Neural cell (in vitro differentiated cells): ENCODE measurements at regions not wholly inside any gene's neighbourhood (a gene's known extent, or its start where the extent isn't known, plus 50 kb on each side); places are given as distances from the start of the nearest gene placed in this dataset.

Experiments
- H2AFZ ChIP-seq: fragments of 200-600, 300-800 bp; sonication (generic), shearing (Covaris generic); 2 replicates; pipeline ENCODE4 v1.6.0; 2014; ENCODE audit warnings: low read depth, mild to moderate bottlenecking, antibody characterized with exemption, low read length, moderate library complexity
- H3F3A ChIP-seq: fragments of 200-600 bp; shearing (Covaris generic); 2 replicates; pipeline ENCODE4 v1.6.1; 2016; ENCODE audit warnings: mild to moderate bottlenecking, moderate library complexity, mixed read lengths, antibody characterized with exemption, low read length; ENCODE audit not compliant: insufficient read depth, poor library complexity, severe bottlenecking
- H3K27ac ChIP-seq: fragments of 200-600, 300-800 bp; sonication (generic), shearing (Covaris generic); 2 replicates; pipeline ENCODE4 v1.5.1; 2014; ENCODE audit warnings: mild to moderate bottlenecking, low read length, moderate library complexity
- H3K27me3 ChIP-seq: fragments of 300-800, 200-600 bp; sonication (generic), shearing (Covaris generic); 2 replicates; pipeline ENCODE4 v1.6.0; 2014; ENCODE audit warnings: mild to moderate bottlenecking, low read depth, low read length, moderate library complexity; ENCODE audit not compliant: insufficient read depth
- H3K36me3 ChIP-seq: fragments of 300-800, 200-600 bp; sonication (generic), shearing (Covaris generic); 2 replicates; pipeline ENCODE4 v1.5.1; 2014; ENCODE audit warnings: mild to moderate bottlenecking, antibody characterized with exemption, low read length, moderate library complexity; ENCODE audit not compliant: insufficient read depth
- H3K4me2 ChIP-seq: fragments of 300-800, 200-600 bp; sonication (generic), shearing (Covaris generic); 2 replicates; pipeline ENCODE4 v1.6.0; 2014; ENCODE audit warnings: mild to moderate bottlenecking, low read length
- H3K4me3 ChIP-seq: fragments of 300-800, 200-600 bp; sonication (generic), shearing (Covaris generic); 2 replicates; pipeline ENCODE4 v1.5.1; 2014; ENCODE audit warnings: mild to moderate bottlenecking, low read length, moderate library complexity
- H3K79me2 ChIP-seq: fragments of 200-600 bp; shearing (Covaris generic); replicated peaks from 2 replicates; pipeline ENCODE4 v1.6.0; 2014; ENCODE audit warnings: mild to moderate bottlenecking, low read length, moderate library complexity; ENCODE audit not compliant: insufficient read depth
- H3K9ac ChIP-seq: fragments of 300-800, 200-600 bp; sonication (generic), shearing (Covaris generic); 2 replicates; pipeline ENCODE4 v1.6.1; 2016; ENCODE audit warnings: mild to moderate bottlenecking, low read length, mixed read lengths
- H3K9me2 ChIP-seq: fragments of 200-600 bp; shearing (Covaris generic); 2 replicates; pipeline ENCODE4 v1.6.1; 2016; ENCODE audit warnings: mild to moderate bottlenecking, low read length, mixed read lengths; ENCODE audit not compliant: insufficient read depth
- H3K9me3 ChIP-seq: fragments of 200-600, 300-800 bp; sonication (generic), shearing (Covaris generic); 2 replicates; pipeline ENCODE4 v1.6.1; 2016; ENCODE audit warnings: mild to moderate bottlenecking, mixed run types, low read length, moderate library complexity, mixed read lengths
- H4K20me1 ChIP-seq: fragments of 200-600 bp; shearing (Covaris generic); 2 replicates; pipeline ENCODE4 v1.6.1; 2016; ENCODE audit warnings: mild to moderate bottlenecking, mixed run types; ENCODE audit not compliant: insufficient read depth
- EP300 ChIP-seq: fragments of 450-650 bp; conservative IDR thresholded peaks from 2 replicates; pipeline ENCODE4 v1.6.1; 2014; ENCODE audit warnings: antibody characterized with exemption, mild to moderate bottlenecking, moderate library complexity; ENCODE audit not compliant: poor library complexity, severe bottlenecking
- EZH2 ChIP-seq: fragments of 200-600, 300-800 bp; shearing (Covaris generic), sonication (generic); IDR thresholded peaks from 2 replicates; pipeline ENCODE4 v1.6.1; 2014; ENCODE audit warnings: antibody characterized with exemption, low read length, borderline replicate concordance, mild to moderate bottlenecking; ENCODE audit not compliant: insufficient read depth, poor library complexity, severe bottlenecking
- MXI1 ChIP-seq: fragments of 450-650 bp; conservative IDR thresholded peaks from 2 replicates; pipeline ENCODE4 v1.6.1; 2014; ENCODE audit warnings: antibody characterized with exemption, mild to moderate bottlenecking; ENCODE audit not compliant: poor library complexity, severe bottlenecking
- POLR2AphosphoS5 ChIP-seq: IDR thresholded peaks from 2 replicates; pipeline ENCODE4 v1.6.1; 2012
- RAD21 ChIP-seq: fragments of 450-650 bp; conservative IDR thresholded peaks from 2 replicates; pipeline ENCODE4 v1.6.1; 2014; ENCODE audit warnings: antibody characterized with exemption, mild to moderate bottlenecking, moderate library complexity
- SMC3 ChIP-seq: fragments of 450-650 bp; conservative IDR thresholded peaks from 2 replicates; pipeline ENCODE4 v1.6.1; 2014; ENCODE audit warnings: antibody characterized with exemption, mild to moderate bottlenecking, moderate library complexity; ENCODE audit not compliant: poor library complexity
- TAF1 ChIP-seq: IDR thresholded peaks from 2 replicates; pipeline ENCODE4 v1.6.1; 2012; ENCODE audit warnings: low read depth
- TF ChIP-seq, protein P1 (sequence below): fragments of 450-650 bp; IDR thresholded peaks from 2 replicates; pipeline ENCODE4 v1.5.1; 2014; ENCODE audit warnings: antibody characterized with exemption, mild to moderate bottlenecking, moderate library complexity; ENCODE audit not compliant: poor library complexity, severe bottlenecking
- TF ChIP-seq, protein P2 (sequence below): IDR thresholded peaks from 2 replicates; pipeline ENCODE4 v1.6.1; 2012; ENCODE audit warnings: borderline replicate concordance

DNA sequence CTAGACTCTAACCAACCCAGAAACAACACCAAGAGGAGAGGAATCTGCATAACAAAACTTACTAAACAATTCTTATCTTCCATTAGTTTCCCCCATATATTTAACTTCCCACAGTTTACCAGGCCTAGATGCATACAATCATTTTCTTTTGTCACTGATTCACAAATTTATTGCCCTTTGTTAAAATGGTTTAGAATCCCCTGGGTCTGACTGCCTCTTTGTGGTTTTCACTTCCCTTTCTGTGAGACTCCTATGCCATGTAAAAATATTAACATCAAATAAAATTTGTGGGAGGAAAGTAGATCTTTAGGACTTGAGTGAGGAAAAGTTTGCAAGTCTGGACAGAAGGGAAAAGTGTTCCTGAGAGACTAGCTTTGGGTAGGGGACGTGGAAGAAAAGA lies 393.8 kb upstream of the CNKSR2 start:
- Histone ChIP-seq H3K36me3 (no peaks in the 10 kb centered on the region), H2AFZ (no peak overlapping the region), H3K27ac (no peak overlapping the region), H4K20me1 (no peaks in the 10 kb centered on the region), H3K4me3 (no peak overlapping the region), H3K9me3 (no peaks in the 10 kb centered on the region), H3K9me2 (no peaks in the 10 kb centered on the region), H3K27me3 (no peaks in the 10 kb centered on the region), H3K4me2 (no peak overlapping the region), H3K9ac (no peak overlapping the region), H3F3A (no peaks in the 10 kb centered on the region), H3K79me2 (no peaks in the 10 kb centered on the region)
- TF ChIP-seq, protein P1, sequence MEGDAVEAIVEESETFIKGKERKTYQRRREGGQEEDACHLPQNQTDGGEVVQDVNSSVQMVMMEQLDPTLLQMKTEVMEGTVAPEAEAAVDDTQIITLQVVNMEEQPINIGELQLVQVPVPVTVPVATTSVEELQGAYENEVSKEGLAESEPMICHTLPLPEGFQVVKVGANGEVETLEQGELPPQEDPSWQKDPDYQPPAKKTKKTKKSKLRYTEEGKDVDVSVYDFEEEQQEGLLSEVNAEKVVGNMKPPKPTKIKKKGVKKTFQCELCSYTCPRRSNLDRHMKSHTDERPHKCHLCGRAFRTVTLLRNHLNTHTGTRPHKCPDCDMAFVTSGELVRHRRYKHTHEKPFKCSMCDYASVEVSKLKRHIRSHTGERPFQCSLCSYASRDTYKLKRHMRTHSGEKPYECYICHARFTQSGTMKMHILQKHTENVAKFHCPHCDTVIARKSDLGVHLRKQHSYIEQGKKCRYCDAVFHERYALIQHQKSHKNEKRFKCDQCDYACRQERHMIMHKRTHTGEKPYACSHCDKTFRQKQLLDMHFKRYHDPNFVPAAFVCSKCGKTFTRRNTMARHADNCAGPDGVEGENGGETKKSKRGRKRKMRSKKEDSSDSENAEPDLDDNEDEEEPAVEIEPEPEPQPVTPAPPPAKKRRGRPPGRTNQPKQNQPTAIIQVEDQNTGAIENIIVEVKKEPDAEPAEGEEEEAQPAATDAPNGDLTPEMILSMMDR, result no peak
- TF ChIP-seq MXI1 (no peak), TAF1 (no peak), EP300 (no peak), SMC3 (no peak), RAD21 (no peak), POLR2AphosphoS5 (no peak)
- TF ChIP-seq, protein P2, sequence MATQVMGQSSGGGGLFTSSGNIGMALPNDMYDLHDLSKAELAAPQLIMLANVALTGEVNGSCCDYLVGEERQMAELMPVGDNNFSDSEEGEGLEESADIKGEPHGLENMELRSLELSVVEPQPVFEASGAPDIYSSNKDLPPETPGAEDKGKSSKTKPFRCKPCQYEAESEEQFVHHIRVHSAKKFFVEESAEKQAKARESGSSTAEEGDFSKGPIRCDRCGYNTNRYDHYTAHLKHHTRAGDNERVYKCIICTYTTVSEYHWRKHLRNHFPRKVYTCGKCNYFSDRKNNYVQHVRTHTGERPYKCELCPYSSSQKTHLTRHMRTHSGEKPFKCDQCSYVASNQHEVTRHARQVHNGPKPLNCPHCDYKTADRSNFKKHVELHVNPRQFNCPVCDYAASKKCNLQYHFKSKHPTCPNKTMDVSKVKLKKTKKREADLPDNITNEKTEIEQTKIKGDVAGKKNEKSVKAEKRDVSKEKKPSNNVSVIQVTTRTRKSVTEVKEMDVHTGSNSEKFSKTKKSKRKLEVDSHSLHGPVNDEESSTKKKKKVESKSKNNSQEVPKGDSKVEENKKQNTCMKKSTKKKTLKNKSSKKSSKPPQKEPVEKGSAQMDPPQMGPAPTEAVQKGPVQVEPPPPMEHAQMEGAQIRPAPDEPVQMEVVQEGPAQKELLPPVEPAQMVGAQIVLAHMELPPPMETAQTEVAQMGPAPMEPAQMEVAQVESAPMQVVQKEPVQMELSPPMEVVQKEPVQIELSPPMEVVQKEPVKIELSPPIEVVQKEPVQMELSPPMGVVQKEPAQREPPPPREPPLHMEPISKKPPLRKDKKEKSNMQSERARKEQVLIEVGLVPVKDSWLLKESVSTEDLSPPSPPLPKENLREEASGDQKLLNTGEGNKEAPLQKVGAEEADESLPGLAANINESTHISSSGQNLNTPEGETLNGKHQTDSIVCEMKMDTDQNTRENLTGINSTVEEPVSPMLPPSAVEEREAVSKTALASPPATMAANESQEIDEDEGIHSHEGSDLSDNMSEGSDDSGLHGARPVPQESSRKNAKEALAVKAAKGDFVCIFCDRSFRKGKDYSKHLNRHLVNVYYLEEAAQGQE, result no peak

DNA sequence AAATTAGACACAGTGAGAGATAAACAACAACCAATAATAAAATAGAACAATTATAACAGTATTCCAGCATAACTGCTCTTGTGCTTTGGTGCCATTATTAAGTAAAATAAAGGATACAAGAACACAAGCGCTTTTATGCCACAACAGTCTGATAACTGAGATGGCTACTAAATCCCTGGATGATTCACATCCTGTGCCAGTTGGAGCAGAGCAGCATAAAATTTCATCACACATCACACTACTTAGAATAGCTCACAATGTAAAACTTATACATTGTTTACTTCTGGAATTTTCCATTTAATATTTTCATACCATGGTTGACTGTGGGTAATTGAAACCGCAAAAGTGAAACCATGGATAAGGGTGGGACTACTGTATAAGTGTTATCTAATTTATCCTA lies 399.9 kb upstream of the CNKSR2 start:
- Histone ChIP-seq H3K36me3 (no peaks in the 10 kb centered on the region), H3K9ac (no peak overlapping the region), H3K4me3 (no peak overlapping the region), H3K9me3 (no peaks in the 10 kb centered on the region), H4K20me1 (no peaks in the 10 kb centered on the region), H3K27ac (no peak overlapping the region), H3F3A (no peaks in the 10 kb centered on the region), H3K9me2 (no peaks in the 10 kb centered on the region), H2AFZ (no peak overlapping the region), H3K79me2 (no peaks in the 10 kb centered on the region), H3K4me2 (no peak overlapping the region), H3K27me3 (no peaks in the 10 kb centered on the region)
- TF ChIP-seq SMC3 (no peak), TAF1 (no peak), EZH2 (no peak), RAD21 (no peak), EP300 (no peak), MXI1 (no peak), POLR2AphosphoS5 (no peak)
- TF ChIP-seq, protein P2, result no peak
- TF ChIP-seq, protein P1, result no peak
